Activated gamma-delta T cell treated with Interleukin-2 at 50 U/mL for 16 hours (primary cell): ENCODE measurements at regions not wholly inside any gene's neighbourhood (a gene's known extent, or its start where the extent isn't known, plus 50 kb on each side); places are given as distances from the start of the nearest gene placed in this dataset.

ENCODE experiments used
- DNase-seq: peaks from one replicate; pipeline ENCODE4 v3.0.0-alpha.2; 2020

- DNase-seq = no peak
Measured at GRCh38 chr15:95953032-95953431, 377.5 kb upstream of the NR2F2 start.

DNA sequence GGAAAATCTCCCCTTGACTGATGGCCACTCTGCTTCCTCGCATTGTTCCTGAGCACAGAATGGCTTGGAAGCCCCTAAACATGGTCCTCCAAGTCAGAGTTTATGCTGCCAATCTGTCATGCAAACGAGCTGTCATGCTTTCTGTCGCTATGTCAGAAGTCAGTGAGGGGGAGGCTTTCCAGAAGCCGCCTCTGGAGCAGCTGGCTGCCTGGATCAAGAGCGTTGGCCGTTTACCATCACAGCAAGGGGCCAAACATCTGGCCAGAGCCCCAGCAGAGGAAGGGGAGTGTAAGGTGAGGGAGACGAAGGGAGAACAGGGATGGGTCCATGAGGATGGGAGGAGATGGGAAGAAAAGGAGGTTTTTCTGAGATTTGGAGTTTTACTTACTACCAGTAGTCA lies 372.6 kb upstream of the NR2F2 start:
- DNase-seq = no peak

- no peak for DNase-seq
Measured at GRCh38 chr15:95958382-95958781, 372.1 kb upstream of the NR2F2 start.

- DNase-seq = no peak
Measured at GRCh38 chr15:95968856-95969255, 361.6 kb upstream of the NR2F2 start.

GRCh38 chr15:95970326-95970725 lies 360.2 kb upstream of the NR2F2 start:
- DNase-seq = no peak

DNA sequence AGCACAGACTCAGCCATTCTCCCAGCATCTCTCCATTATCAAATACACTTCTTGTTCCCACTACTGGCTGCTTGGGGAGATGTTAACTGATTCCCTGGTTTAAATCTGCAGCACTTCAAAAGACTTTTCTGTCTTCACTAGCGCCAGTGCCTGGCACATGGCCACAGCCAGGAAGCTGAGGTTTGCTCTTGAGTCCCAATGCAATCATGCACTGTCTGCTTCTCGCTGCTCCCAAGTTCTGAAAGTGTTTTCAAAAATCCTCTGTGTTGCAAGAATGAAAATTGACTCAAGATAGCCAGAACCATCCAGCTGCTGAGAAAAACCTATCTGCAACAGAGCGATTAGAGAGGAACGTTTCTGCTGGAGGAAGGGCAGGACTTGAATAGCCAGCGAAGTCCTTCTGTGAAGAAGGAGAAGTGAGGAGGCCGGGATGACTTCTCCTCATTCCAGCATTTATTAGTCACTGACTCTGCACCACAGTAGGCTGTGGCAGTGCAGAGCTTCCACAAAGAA lies 358.4 kb upstream of the NR2F2 start:
- no peak for DNase-seq

DNA sequence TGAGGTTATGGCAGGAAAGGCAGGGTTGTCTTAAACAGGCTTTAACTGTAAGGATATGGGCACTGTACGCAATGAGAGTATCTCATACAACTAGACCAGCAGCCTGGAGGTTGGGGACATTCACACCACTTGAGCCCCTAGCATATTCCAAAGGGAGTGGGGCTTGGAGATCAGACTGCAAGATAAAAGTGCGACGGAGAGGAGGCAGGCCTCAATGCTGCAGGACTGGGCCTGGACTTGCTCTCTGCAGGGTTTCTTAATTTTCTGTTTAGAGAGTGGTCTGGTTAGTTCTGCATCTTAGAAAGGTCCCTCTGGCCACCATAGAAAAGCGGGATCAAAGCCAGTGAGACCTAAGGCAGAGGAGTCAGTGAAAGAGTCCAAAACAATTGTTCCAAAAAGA lies 357.7 kb upstream of the NR2F2 start:
- DNase-seq = no peak

- DNase-seq = no peak
Measured at GRCh38 chr15:95973566-95974256, 356.8 kb upstream of the NR2F2 start.

DNA sequence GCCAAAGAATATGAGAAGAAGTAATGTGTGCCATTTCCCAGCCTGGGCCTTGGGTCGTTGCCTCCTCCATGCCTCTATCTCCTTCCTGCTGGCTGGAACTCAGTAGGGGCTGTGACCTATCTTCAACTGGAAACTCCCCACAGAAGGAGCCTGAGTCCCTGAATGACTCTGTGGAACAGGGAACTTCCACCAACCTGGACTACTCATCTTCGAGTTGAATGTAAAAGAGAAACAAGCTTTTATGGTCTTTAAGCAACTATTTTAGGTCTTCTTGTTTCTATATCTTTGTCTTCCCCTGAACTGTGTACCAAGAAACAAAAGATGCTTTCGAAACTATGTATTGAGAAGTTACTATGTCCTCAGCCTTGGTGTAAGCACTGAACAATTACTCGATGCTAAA lies 355.3 kb upstream of the NR2F2 start:
- no peak for DNase-seq

GRCh38 chr15:95979286-95979685 lies 351.2 kb upstream of the NR2F2 start:
- DNase-seq = no peak

- no peak for DNase-seq
Measured at GRCh38 chr15:95981209-95981608, 349.3 kb upstream of the NR2F2 start.

- no peak for DNase-seq
Measured at GRCh38 chr15:95987299-95987698, 343.2 kb upstream of the NR2F2 start.

GRCh38 chr15:95987886-95988573 lies 342.5 kb upstream of the NR2F2 start:
- no peak for DNase-seq

DNA sequence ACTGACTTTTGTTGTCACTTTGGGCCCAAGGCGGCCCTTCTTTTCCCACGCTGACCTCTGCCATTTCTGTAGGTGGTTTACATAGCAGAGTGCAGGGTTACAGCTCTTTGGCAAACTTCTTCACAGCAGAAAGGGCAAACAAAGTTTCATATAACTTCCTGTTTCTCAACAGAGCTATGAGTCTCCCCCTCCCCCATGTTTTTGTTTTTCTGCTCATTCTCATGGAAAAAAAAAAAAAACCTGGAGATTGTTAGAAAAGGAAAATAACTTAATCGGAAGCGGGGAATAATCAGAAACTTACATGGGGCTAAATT lies 342.0 kb upstream of the NR2F2 start:
- DNase-seq = no peak

GRCh38 chr15:95989392-95989791 lies 341.1 kb upstream of the NR2F2 start:
- DNase-seq = no peak

DNA sequence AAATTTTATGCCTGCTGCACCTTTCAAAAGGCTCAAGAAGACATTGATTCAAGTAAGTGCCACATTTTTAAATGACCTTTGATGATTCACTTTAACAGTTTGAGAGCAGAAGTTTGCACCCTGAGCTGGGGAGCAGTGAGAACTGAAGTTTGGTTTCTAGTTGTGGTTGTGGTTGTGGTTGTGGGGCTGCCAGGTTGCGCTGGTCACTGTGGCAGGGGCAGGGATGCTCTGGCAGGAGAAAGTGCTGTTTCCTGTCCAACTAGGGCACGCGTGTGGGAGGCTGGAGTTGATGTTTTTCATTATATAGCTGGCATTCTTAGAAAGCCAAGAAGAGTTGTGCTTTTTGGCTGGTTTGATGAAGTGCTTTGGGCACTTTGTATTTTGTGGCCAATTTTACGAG lies 339.7 kb upstream of the NR2F2 start:
- no peak for DNase-seq

GRCh38 chr15:95994418-95994817 lies 336.1 kb upstream of the NR2F2 start:
- no peak for DNase-seq

- no peak for DNase-seq
Measured at GRCh38 chr15:95995375-95996168, 334.9 kb upstream of the NR2F2 start.

DNA sequence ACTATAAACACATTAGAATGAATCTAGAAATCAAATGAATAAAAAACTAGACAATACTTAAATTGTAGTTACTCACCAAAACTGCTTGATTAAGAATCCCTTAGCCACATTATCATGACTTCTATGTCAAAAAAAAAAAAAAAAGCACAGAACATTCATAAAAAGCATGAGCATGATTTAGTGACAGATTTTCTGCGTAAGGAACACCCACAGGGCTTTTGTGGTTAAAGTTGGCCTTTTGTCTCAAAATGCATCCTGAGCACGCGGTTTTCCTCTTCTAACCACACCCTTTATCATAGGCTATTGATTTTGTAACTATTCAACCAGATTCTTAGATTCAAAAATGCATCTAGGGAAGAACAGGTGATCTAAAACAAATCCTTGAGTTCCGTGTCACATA lies 334.0 kb upstream of the NR2F2 start:
- DNase-seq = no peak

DNA sequence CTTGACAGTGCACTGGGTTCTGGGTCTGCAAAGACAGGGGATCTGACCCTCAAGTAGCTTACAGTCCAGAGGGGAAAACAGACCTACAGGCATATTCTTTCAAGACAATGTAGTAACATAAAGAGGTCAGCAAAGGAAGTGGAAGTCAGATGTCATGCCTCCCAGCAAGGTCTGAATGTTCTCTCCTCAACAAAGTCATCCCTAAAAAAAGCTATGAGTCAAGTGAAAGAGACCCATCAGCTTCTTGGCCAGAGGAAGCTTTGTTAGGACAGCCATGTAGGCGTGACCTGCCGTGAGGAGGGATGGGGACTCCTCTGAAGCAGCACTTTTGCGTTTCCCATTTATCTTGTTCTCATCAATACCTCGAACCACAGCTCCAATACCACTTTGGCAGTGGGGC lies 331.6 kb upstream of the NR2F2 start:
- no peak for DNase-seq

DNA sequence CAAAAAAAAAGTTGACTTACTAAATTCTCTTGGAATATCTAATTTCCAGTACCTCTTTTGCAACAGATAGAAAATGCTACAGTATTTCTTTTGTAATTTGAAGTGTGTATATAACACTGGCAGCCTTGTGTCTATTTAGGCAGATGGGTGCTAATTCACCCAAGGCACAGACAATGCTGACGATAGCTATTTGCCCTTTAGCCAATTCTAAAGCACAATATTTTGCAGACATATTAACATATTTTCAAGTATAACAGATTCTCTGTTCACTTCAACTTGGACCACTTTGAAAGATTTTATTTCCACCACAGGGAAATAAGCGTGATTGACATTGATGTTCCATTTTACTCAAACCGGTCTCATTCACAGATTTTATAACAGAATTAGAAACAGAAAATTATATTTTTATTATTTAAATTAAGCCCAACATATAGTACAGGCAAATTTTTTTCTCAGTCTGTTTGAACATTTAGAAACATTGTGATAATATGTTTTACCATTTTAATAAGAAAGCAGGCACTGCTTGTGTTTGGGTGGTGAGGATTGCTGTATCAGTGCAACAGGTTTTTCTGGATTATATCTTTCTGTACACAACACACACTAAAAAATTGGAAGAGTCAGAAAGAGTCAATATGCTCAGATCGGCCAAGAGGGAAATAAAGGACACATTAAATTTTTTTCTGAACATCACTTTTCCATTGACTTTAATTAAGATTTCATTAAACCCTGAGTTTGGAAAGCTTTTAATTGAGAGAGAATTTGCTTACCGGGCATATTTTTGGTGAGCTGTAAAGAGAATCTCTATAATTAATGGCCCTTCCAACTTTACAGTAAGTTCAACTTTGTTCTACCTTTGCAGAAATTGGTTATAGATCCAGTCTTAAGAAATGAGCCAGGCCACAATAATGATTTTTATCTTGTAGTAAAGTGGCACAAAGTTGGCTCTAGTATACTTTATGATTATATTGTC lies 327.3 kb upstream of the NR2F2 start:
- no peak for DNase-seq

- no peak for DNase-seq
Measured at GRCh38 chr15:96005906-96006305, 324.6 kb upstream of the NR2F2 start.

DNA sequence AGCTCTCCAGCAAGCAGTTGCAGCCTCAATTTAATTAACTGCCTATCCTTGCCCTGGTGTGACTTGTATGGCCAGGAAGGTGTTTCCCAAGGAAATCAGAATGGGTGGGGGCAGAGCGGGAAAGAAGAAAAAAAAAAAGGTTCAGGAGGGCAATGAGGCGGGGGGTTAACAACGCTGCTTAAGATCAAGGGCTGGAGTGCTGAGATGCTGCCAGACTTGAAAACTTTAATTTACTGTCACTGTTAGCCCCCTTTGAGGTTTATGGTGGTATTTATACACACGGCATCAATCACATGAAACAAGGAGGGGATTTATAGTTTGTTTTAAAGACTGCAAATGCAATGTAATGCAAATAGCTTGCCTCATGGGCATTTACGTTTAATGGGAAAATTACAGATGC lies 319.4 kb upstream of the NR2F2 start:
- DNase-seq = no peak
